Neuronal stem cell (in vitro differentiated cells): ENCODE measurements at regions not wholly inside any gene's neighbourhood (a gene's known extent, or its start where the extent isn't known, plus 50 kb on each side); places are given as distances from the start of the nearest gene placed in this dataset.

Source experiments
- DNase-seq: peaks from one replicate; pipeline ENCODE4 v3.0.0-alpha.2; 2013; ENCODE audit warnings: low spot score
- H2AFZ ChIP-seq: one replicate; pipeline ENCODE4 v1.6.1; 2013; ENCODE audit warnings: mild to moderate bottlenecking, low read length, inconsistent platforms
- H2AK5ac ChIP-seq: 2 replicates; pipeline ENCODE4 v1.6.1; 2013; ENCODE audit warnings: low read depth, mild to moderate bottlenecking, inconsistent platforms, low read length, moderate library complexity, mixed read lengths
- H2BK120ac ChIP-seq: 2 replicates; pipeline ENCODE4 v1.6.1; 2013; ENCODE audit warnings: low read depth, mild to moderate bottlenecking, inconsistent platforms, low read length, moderate library complexity, mixed read lengths
- H2BK12ac ChIP-seq: one replicate; pipeline ENCODE4 v1.6.1; 2013; ENCODE audit warnings: low read length, inconsistent platforms
- H2BK15ac ChIP-seq: 2 replicates; pipeline ENCODE4 v1.6.1; 2013; ENCODE audit warnings: mild to moderate bottlenecking, low read length, inconsistent platforms, mixed read lengths
- H2BK5ac ChIP-seq: one replicate; pipeline ENCODE4 v1.6.1; 2013; ENCODE audit warnings: inconsistent platforms, mild to moderate bottlenecking, low read length, moderate library complexity
- H3K14ac ChIP-seq: one replicate; pipeline ENCODE4 v1.6.1; 2013; ENCODE audit warnings: low read length, inconsistent platforms
- H3K18ac ChIP-seq: 2 replicates; pipeline ENCODE4 v1.6.1; 2013; ENCODE audit warnings: low read length, inconsistent platforms
- H3K23ac ChIP-seq: 2 replicates; pipeline ENCODE4 v1.6.1; 2013; ENCODE audit warnings: low read depth, mild to moderate bottlenecking, mixed read lengths, low read length, inconsistent platforms; ENCODE audit not compliant: poor library complexity
- H3K27ac ChIP-seq: replicated peaks from 3 replicates; pipeline ENCODE4 v1.5.1; 2013; ENCODE audit warnings: low read length, inconsistent platforms
- H3K27me3 ChIP-seq, 3 experiments: 2 replicates each; pipeline ENCODE4 v1.6.1; 2013; ENCODE audit warnings: low read length in 3 of 3, mild to moderate bottlenecking in 2 of 3, inconsistent platforms in 1 of 3, low read depth in 1 of 3, mixed read lengths in 1 of 3, moderate library complexity in 1 of 3; ENCODE audit not compliant: control insufficient read depth in 3 of 3, insufficient read depth in 3 of 3
- H3K36me3 ChIP-seq, 2 donors: replicated peaks in 1 of 2; 2 replicates each; pipeline ENCODE4 v1.6.1; 2013; ENCODE audit warnings: low read length in 2 of 2; ENCODE audit not compliant: control insufficient read depth in 2 of 2, insufficient read depth in 2 of 2
- H3K4ac ChIP-seq: 2 replicates; pipeline ENCODE4 v1.6.1; 2013; ENCODE audit warnings: inconsistent platforms, mild to moderate bottlenecking, low read length, moderate library complexity
- H3K4me1 ChIP-seq, 2 donors: 1 replicate in 1 of 2; 2 replicates in 1 of 2; pipeline ENCODE4 v1.6.1; 2013; ENCODE audit warnings: low read length in 2 of 2, low read depth in 1 of 2; ENCODE audit not compliant: control insufficient read depth in 2 of 2, insufficient read depth in 1 of 2
- H3K4me2 ChIP-seq: one replicate; pipeline ENCODE4 v1.6.1; 2013; ENCODE audit warnings: mild to moderate bottlenecking, low read length, inconsistent platforms; ENCODE audit not compliant: insufficient read depth, poor library complexity, severe bottlenecking
- H3K4me3 ChIP-seq, 2 donors: 2 replicates each; pipeline ENCODE4 v1.5.1; 2013; ENCODE audit warnings: low read length in 2 of 2, mild to moderate bottlenecking in 2 of 2, inconsistent platforms in 1 of 2, moderate library complexity in 1 of 2
- H3K79me1 ChIP-seq: one replicate; pipeline ENCODE4 v1.6.1; 2013; ENCODE audit warnings: low read depth, mild to moderate bottlenecking, inconsistent platforms, low read length, moderate library complexity
- H3K9ac ChIP-seq: one replicate; pipeline ENCODE4 v1.6.1; 2013; ENCODE audit warnings: mild to moderate bottlenecking, low read depth, low read length, inconsistent platforms; ENCODE audit not compliant: poor library complexity
- H3K9me3 ChIP-seq, 2 donors: replicated peaks in 1 of 2; 2 replicates each; pipeline versions ENCODE3 to v1.6.1; 2013; ENCODE audit warnings: low read length in 2 of 2, mild to moderate bottlenecking in 2 of 2, inconsistent platforms in 1 of 2, low read depth in 1 of 2, mixed read lengths in 1 of 2, moderate library complexity in 1 of 2; ENCODE audit not compliant: control insufficient read depth in 2 of 2, insufficient read depth in 1 of 2
- H4K8ac ChIP-seq: one replicate; pipeline ENCODE4 v1.6.1; 2013; ENCODE audit warnings: low read depth, mild to moderate bottlenecking, inconsistent platforms, low read length, moderate library complexity
- H4K91ac ChIP-seq: one replicate; pipeline ENCODE4 v1.6.1; 2013; ENCODE audit warnings: low read length, low read depth, mild to moderate bottlenecking, inconsistent platforms; ENCODE audit not compliant: poor library complexity
- WGBS, 2 donors: extraction: QIAGEN DNeasy Blood & Tissue Kit; methylation state at CpG; one replicate each; pipeline ENCODE4 v1.1.7; 2013; ENCODE audit warnings: missing lambda C conversion rate in 2 of 2, mixed read lengths in 1 of 2; ENCODE audit not compliant: insufficient read length in 2 of 2, insufficient replicate concordance in 1 of 2; ENCODE audit errors: extremely low coverage in 2 of 2; 5-methylcytosine and 5-hydroxymethylcytosine counted together

GRCh38 chr6:47111685-47112084 is 69.6 kb upstream of the ADGRF1 start:
- Histone ChIP-seq H3K27me3 (no peaks in the 10 kb centered on the region), H3K4me2 (no peak overlapping the region), H3K4me1 (peaks cover 6 to 12% of the 10 kb centered on the region in 2 donors), H3K4ac (no peak overlapping the region), H3K23ac (no peak overlapping the region), H4K91ac (no peak overlapping the region), H3K14ac (no peak overlapping the region), H4K8ac (no peak overlapping the region), H3K79me1 (no peaks in the 10 kb centered on the region), H2AK5ac (no peak overlapping the region), H3K4me3 (no peak overlapping the region), H2BK12ac (no peak overlapping the region), H3K18ac (no peak overlapping the region), H2AFZ (no peak overlapping the region), H2BK15ac (no peak overlapping the region), H3K27ac (no peak overlapping the region), H3K36me3 (no peaks in the 10 kb centered on the region), H3K9ac (no peak overlapping the region), H3K9me3 (no peaks in the 10 kb centered on the region), H2BK120ac (no peak overlapping the region), H2BK5ac (no peak overlapping the region)
- WGBS, 2 donors: no CpG with 5 or more reads among the region's 1 CpG
- no peak for DNase-seq

DNA sequence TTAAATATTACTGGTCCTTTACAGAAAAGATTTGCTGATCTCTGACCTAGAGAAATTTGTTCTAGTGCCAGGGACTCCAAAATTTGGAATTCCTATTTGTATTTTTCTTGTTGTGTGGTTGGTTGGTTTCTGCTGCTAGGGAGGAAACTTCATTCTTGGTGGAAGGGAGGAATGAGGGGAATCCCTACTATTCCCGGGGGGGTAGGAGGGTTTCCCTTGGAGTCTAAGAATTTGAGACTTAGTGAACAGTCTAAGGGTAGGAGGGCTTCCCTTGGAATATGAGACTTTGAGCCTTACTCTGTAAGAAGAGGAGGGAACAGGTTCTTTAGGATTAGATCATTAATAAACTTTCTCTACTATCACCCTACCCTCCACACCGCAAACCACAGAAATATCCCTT is 67.1 kb upstream of the ADGRF1 start:
- Histone ChIP-seq H3K18ac (no peak overlapping the region), H4K91ac (no peak overlapping the region), H3K4ac (no peak overlapping the region), H3K4me2 (no peak overlapping the region), H3K14ac (no peak overlapping the region), H3K23ac (no peak overlapping the region), H2AK5ac (no peak overlapping the region), H4K8ac (no peak overlapping the region), H2BK5ac (no peak overlapping the region), H3K4me3 (no peak overlapping the region), H2BK15ac (no peak overlapping the region), H3K4me1 (peaks cover 6 to 15% of the 10 kb centered on the region in 2 donors), H3K79me1 (no peaks in the 10 kb centered on the region), H2AFZ (no peak overlapping the region), H2BK12ac (no peak overlapping the region), H2BK120ac (no peak overlapping the region), H3K27me3 (no peaks in the 10 kb centered on the region), H3K9me3 (no peaks in the 10 kb centered on the region), H3K36me3 (no peaks in the 10 kb centered on the region), H3K9ac (no peak overlapping the region), H3K27ac (no peak overlapping the region)
- DNase-seq: no peak
- WGBS, 2 donors: no CpG with 5 or more reads among the region's 2 CpGs

DNA sequence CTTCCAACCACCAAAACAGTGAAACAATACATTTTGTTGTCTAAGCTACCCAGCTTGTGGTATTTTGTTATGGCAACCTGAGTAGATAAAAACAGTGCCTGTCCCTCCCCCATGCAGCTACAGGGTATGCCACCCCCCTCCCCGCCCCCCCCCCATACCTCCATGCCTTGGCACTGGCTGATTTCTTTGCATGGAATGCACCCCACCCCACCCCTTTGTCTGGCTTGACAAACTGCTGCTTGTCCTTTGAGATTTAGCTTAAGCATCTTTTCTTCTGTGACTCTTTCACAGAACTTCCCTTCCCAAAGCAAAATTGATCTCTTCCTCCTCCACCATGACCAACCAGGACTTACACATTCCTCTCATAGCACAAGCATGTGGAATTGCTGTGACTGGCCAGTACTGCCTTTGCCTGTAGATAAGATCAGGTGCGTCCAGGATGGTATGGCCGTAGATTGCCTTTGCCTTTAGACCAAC is 64.6 kb upstream of the ADGRF1 start:
- Histone ChIP-seq H4K8ac (no peak overlapping the region), H3K18ac (no peak overlapping the region), H2BK15ac (no peak overlapping the region), H2AFZ (no peak overlapping the region), H3K4ac (no peak overlapping the region), H2BK12ac (no peak overlapping the region), H4K91ac (no peak overlapping the region), H3K4me1 (peaks cover 6 to 10% of the 10 kb centered on the region in 2 donors), H3K27ac (peak overlapping the region; percentile 8), H3K79me1 (no peaks in the 10 kb centered on the region), H3K4me3 (no peak overlapping the region), H3K4me2 (no peak overlapping the region), H3K14ac (no peak overlapping the region), H3K9me3 (no peaks in the 10 kb centered on the region), H2BK5ac (no peak overlapping the region), H2AK5ac (no peak overlapping the region), H2BK120ac (no peak overlapping the region), H3K27me3 (no peaks in the 10 kb centered on the region), H3K9ac (no peak overlapping the region), H3K36me3 (no peaks in the 10 kb centered on the region), H3K23ac (no peak overlapping the region)
- DNase-seq: no peak
- WGBS, 2 donors: no CpG with 5 or more reads among the region's 3 CpGs

DNA sequence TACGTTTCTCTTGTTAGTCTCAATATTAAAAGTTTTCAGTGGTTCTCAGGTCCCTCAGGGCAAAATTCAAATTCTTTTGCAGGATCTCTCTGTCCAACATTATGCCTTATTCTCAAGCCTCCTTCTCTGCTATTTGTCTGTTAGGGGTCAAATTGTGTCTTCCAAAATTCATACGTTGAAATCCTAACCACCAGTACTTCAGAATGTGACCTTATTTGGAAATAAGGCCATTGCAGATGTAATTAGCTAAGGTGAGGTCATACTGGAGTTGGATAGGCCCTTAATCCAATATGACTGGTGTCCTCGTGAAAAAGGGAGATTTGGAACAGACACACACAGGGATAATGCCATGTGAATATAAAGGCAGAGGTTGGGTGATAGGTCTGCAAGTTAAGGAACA is 64.1 kb upstream of the ADGRF1 start:
- Histone ChIP-seq H3K14ac (no peak overlapping the region), H2AFZ (no peak overlapping the region), H3K4me1 (peaks cover 6 to 10% of the 10 kb centered on the region in 2 donors), H2BK120ac (no peak overlapping the region), H3K9me3 (no peaks in the 10 kb centered on the region), H2AK5ac (no peak overlapping the region), H3K27ac (peak overlapping the region; percentile 8), H3K23ac (no peak overlapping the region), H3K4me2 (no peak overlapping the region), H3K27me3 (no peaks in the 10 kb centered on the region), H3K4me3 (no peak overlapping the region), H3K4ac (no peak overlapping the region), H2BK12ac (no peak overlapping the region), H3K9ac (no peak overlapping the region), H4K91ac (no peak overlapping the region), H2BK5ac (no peak overlapping the region), H2BK15ac (no peak overlapping the region), H3K18ac (no peak overlapping the region), H4K8ac (no peak overlapping the region), H3K79me1 (no peaks in the 10 kb centered on the region), H3K36me3 (no peaks in the 10 kb centered on the region)
- WGBS, 2 donors: no CpG with 5 or more reads among the region's 3 CpGs
- no peak for DNase-seq
